ENCODE measurements at regions not wholly inside any gene's neighbourhood (a gene's known extent, or its start where the extent isn't known, plus 50 kb on each side); places are given as distances from the start of the nearest gene placed in this dataset.

- no peaks in the 10 kb centered on the region for H3K36me3 Mint-ChIP-seq
Observed at GRCh38 chr4:108512615-108513505, 107.5 kb upstream of the RPL34 start.

DNA sequence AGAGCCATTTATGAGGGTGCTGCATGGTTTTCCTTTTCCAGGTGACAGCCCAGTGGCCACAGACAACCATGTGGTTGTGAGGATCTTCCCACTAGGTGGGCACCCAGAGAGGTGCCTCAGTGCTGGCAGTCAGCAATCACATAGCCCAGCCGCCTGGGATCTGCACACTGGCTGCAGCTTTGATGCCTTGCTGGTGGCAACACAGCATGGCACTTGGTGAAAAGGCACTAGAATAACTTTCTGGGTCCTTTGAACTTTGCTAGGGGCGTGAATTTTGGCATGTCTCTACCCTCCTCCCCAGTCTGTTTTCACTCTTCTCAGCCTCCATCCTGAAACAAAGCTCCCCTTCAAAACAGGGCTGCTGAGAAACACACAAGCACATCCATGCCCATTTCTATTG is 108.8 kb upstream of the RPL34 start:
- Mint-ChIP-seq H3K27me3 (peaks cover 33% of the 10 kb centered on the region), H3K9me3 (ENCODE audit: low read depth) (no peaks in the 10 kb centered on the region), H3K27ac (no peak overlapping the region), H3K36me3 (peaks cover 1% of the 10 kb centered on the region), H3K4me1 (peaks cover 6% of the 10 kb centered on the region), H3K4me3 (no peak overlapping the region)
- DNase-seq (no peak), ATAC-seq (no peak)
- CTCF ChIA-PET: interaction anchor here (1.5 kb wide), 1 partner anchor 19 kb away, joined by 6 read pairs; no protein-coding TSS in a partner anchor

More at GRCh38 chr4:108512615-108513505, 107.5 kb upstream of the RPL34 start:
- Mint-ChIP-seq H3K27ac (no peak overlapping the region), H3K4me3 (no peak overlapping the region), H3K27me3 (peaks cover 31% of the 10 kb centered on the region), H3K9me3 (ENCODE audit: low read depth) (no peaks in the 10 kb centered on the region), H3K4me1 (peaks cover 6% of the 10 kb centered on the region)
- DNase-seq (no peak), ATAC-seq (peak; percentile 47)
- CTCF ChIA-PET: interaction anchor here (1.2 to 2.4 kb wide), 4 partner anchors 20 to 494 kb away, joined by 4 to 6 read pairs (median 4); no protein-coding TSS in a partner anchor

DNA sequence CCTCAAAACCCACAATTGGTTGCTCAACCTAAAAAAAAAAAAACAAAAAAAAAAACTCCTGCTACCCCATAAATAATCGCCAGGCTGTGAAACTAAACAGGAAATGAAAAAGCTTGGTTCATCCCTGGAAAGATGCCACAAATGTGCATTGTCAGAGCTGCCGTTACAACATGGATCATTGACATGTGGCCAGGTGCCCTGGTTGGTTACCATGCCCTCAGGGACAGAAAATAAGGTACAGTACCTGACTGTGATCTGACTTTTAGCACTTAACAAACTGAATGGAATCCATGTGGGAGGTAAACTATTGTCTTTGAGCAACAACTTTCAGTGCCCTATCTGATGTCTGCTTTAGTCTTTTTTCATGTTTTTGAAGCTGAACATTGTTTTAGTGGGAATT is 118.0 kb upstream of the RPL34 start:
- ATAC-seq (no peak), DNase-seq (no peak)
- Mint-ChIP-seq H3K27me3 (peaks cover 11% of the 10 kb centered on the region), H3K4me1 (no peaks in the 10 kb centered on the region), H3K4me3 (no peak overlapping the region), H3K27ac (no peak overlapping the region), H3K9me3 (ENCODE audit: low read depth) (peaks cover 3% of the 10 kb centered on the region), H3K36me3 (peaks cover 3% of the 10 kb centered on the region)
- CTCF ChIA-PET: no interaction called here

DNA sequence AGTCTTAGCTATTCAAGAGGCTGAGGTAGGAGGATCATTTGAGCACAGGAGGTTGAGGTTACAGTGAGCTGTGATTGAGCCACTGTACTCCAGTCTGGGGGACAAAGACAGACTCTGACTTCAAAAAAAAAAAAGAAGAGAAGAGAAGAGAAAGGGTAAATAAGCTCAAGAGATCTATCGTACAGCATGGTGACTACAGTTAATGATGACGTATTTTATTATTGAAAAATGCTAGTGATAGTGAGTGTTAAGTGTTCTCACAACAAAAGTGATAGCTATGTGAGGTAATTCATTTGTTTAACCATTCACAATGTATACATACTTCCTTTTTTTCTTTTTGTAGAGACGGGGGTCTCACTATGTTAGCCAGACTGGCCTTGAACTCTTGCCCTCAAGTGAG is 121.5 kb upstream of the RPL34 start:
- Mint-ChIP-seq H3K4me3 (no peak overlapping the region), H3K36me3 (peaks cover under 1% of the 10 kb centered on the region), H3K27me3 (peaks cover 8% of the 10 kb centered on the region), H3K27ac (no peak overlapping the region), H3K9me3 (ENCODE audit: low read depth) (peaks cover 3% of the 10 kb centered on the region), H3K4me1 (no peaks in the 10 kb centered on the region)
- no peak for ATAC-seq
- CTCF ChIA-PET: interaction anchor here (0.7 to 1.2 kb wide), 2 partner anchors 480 to 1527 kb away, joined by 3 read pairs; no protein-coding TSS in a partner anchor
- DNase-seq: no peak

GRCh38 chr4:108493596-108493931 is 126.8 kb upstream of the RPL34 start:
- Mint-ChIP-seq H3K27ac (no peak overlapping the region), H3K9me3 (ENCODE audit: low read depth) (peaks cover 3% of the 10 kb centered on the region), H3K36me3 (peaks cover 4% of the 10 kb centered on the region), H3K4me1 (no peaks in the 10 kb centered on the region), H3K4me3 (no peak overlapping the region), H3K27me3 (peaks cover 9% of the 10 kb centered on the region)
- DNase-seq: no peak
- ATAC-seq: no peak
- CTCF ChIA-PET: interaction anchor here (1.1 to 2.6 kb wide), 5 partner anchors 19 to 474 kb away, joined by 3 to 16 read pairs (median 5); partner anchors contain the start of gene LEF1

DNA sequence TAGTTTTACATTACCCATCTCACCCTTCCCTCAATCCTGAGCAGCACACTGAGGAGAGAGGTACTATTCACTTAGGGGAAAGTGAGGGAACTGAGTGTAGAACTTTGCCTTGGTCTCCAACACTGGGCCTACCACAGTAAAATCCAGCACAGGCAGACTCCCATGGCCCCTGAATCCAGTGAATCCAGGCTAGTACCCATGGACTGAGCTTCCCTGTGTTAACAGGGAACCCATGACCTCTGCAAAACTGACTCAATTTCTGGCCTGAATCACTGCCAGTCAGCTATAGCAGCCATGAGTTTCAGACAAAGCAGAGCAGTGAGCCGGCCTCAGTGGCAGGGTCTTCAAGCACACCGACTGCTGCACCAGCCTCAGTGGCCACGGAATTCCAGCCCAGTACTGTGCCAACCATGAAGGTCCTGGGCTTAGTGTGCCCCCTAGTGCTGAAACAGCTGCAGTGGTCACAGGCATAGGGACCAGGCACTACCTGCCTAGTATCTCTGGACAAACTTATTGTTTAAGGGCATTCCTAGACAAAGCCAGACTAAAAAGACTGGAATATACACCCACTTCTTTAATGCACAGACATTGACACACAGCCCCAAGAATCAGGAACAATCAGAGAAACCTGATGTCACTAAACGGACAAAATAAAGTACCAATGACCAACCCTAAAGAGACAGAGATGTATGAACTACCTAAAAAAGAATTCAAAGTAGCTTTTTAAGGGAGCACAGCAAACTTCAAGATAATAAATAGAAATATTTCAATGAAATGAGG is 127.4 kb upstream of the RPL34 start:
- Mint-ChIP-seq H3K4me1 (no peaks in the 10 kb centered on the region), H3K4me3 (no peak overlapping the region), H3K36me3 (peaks cover 4% of the 10 kb centered on the region), H3K27ac (no peak overlapping the region), H3K27me3 (peaks cover 9% of the 10 kb centered on the region), H3K9me3 (ENCODE audit: low read depth) (peaks cover 3% of the 10 kb centered on the region)
- ATAC-seq (no peak), DNase-seq (peak; percentile 45)
- CTCF ChIA-PET: interaction anchor here (0.6 to 2.6 kb wide), 7 partner anchors 19 to 474 kb away, joined by 3 to 16 read pairs (median 4); partner anchors contain the start of gene LEF1

GRCh38 chr4:108488865-108489264 is 131.5 kb upstream of the RPL34 start:
- Mint-ChIP-seq H3K36me3 (peaks cover 4% of the 10 kb centered on the region), H3K9me3 (ENCODE audit: low read depth) (peaks cover 3% of the 10 kb centered on the region), H3K4me3 (no peak overlapping the region), H3K4me1 (peaks cover 11% of the 10 kb centered on the region), H3K27ac (no peak overlapping the region), H3K27me3 (peaks cover 5% of the 10 kb centered on the region)
- DNase-seq (no peak), ATAC-seq (no peak)
- CTCF ChIA-PET: no interaction called here

DNA sequence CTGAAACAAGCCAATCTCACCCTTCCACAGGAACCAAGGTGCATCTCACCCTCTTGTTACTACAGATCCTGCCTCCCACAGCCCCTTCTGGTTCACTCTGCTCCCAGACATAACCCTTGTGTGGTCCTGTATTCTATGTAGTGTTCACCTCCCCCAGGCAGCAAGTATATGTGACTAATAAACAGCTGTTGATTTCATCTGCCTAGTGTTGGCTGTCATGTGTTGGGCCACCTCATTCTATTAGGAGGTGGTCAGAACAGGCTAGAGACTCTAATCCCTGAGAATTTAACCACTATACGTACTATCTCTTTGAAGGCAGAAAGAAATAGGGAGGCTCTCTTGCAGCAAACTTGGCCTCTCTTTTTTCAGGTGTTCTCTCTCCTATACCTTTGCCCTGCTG is 134.3 kb upstream of the RPL34 start:
- DNase-seq (no peak), ATAC-seq (no peak)
- Mint-ChIP-seq H3K9me3 (ENCODE audit: low read depth) (no peaks in the 10 kb centered on the region), H3K4me1 (peaks cover 30% of the 10 kb centered on the region), H3K27ac (no peak overlapping the region), H3K36me3 (peaks cover 1% of the 10 kb centered on the region), H3K4me3 (no peak overlapping the region), H3K27me3 (peaks cover 5% of the 10 kb centered on the region)
- CTCF ChIA-PET: interaction anchor here (1.4 kb wide), 1 partner anchor 27 kb away, joined by 4 read pairs; no protein-coding TSS in a partner anchor

- H3K27ac Mint-ChIP-seq: no peak overlapping the region
- H3K4me1 Mint-ChIP-seq: peaks cover 30% of the 10 kb centered on the region
- ATAC-seq (no peak), DNase-seq (no peak)
- peaks cover 2% of the 10 kb centered on the region for H3K27me3 Mint-ChIP-seq
- H3K4me3 Mint-ChIP-seq: no peak overlapping the region
- no peaks in the 10 kb centered on the region for H3K9me3 Mint-ChIP-seq (ENCODE audit: low read depth)
- CTCF ChIA-PET: no interaction called here
- peaks cover 1% of the 10 kb centered on the region for H3K36me3 Mint-ChIP-seq
Observed at GRCh38 chr4:108484187-108484586, 136.2 kb upstream of the RPL34 start.

DNA sequence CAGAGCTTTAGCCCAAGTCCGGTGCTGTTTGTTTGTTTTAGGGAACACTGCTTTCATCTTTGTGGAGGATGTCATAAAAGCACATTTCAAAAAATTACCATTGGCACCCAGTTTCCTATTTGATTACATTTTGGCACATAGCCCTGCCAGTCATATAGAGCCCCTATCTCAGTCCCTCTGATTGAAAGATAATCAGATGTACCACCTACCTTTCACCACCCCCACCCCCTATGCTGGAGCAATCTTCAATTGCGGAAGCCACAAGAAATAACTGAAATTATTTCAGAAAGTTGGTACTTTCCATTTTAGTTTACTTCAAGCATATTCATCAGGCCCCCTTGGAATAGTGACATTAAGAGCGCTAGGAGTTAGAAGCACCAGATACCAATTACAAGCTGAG is 136.7 kb upstream of the RPL34 start:
- DNase-seq (no peak), ATAC-seq (peak; percentile 17)
- Mint-ChIP-seq H3K9me3 (ENCODE audit: low read depth) (no peaks in the 10 kb centered on the region), H3K4me1 (peaks cover 30% of the 10 kb centered on the region), H3K27ac (peak overlapping the region; percentile 67), H3K27me3 (peaks cover 2% of the 10 kb centered on the region), H3K4me3 (peak overlapping the region; percentile 19), H3K36me3 (peaks cover 1% of the 10 kb centered on the region)
- CTCF ChIA-PET: no interaction called here

DNA sequence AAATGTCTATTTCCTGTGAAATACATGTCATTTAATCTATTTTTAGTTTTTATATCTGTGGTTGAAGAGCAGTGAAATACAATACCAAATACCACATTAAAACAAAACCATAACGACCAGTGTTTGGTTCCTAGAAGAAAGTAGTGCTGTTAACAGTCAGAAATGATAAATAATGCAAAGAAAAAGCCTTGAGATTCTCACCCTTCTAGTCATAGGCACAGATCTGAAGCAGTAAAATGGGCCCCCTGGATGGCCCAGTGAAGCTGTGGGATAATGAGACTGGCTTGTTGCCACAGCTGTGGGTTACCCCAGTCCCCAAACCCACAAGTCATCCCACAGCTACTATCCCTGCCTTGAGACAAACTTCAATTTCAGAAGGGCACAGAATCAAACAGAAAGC is 137.3 kb upstream of the RPL34 start:
- CTCF ChIA-PET: no interaction called here
- H3K27ac Mint-ChIP-seq: peak overlapping the region; percentile 67
- DNase-seq: peak; percentile 74
- H3K4me3 Mint-ChIP-seq: peak overlapping the region; percentile 19
- H3K9me3 Mint-ChIP-seq (ENCODE audit: low read depth): no peaks in the 10 kb centered on the region
- peaks cover 30% of the 10 kb centered on the region for H3K4me1 Mint-ChIP-seq
- ATAC-seq: peak; percentile 83
- peaks cover 1% of the 10 kb centered on the region for H3K36me3 Mint-ChIP-seq
- peaks cover 2% of the 10 kb centered on the region for H3K27me3 Mint-ChIP-seq

- H3K9me3 Mint-ChIP-seq (ENCODE audit: low read depth): no peaks in the 10 kb centered on the region
- H3K4me1 Mint-ChIP-seq: peaks cover 30% of the 10 kb centered on the region
- H3K27ac Mint-ChIP-seq: no peak overlapping the region
- ATAC-seq (no peak), DNase-seq (no peak)
- H3K36me3 Mint-ChIP-seq: peaks cover 1% of the 10 kb centered on the region
- peaks cover 2% of the 10 kb centered on the region for H3K27me3 Mint-ChIP-seq
- no peak overlapping the region for H3K4me3 Mint-ChIP-seq
- CTCF ChIA-PET: no interaction called here
Observed at GRCh38 chr4:108480881-108481280, 139.5 kb upstream of the RPL34 start.

GRCh38 chr4:108477527-108478108 is 142.8 kb upstream of the RPL34 start:
- CTCF ChIA-PET: interaction anchor here (1.0 kb wide), 1 partner anchor 11 kb away, joined by 3 read pairs; no protein-coding TSS in a partner anchor
- no peak for DNase-seq
- H3K4me3 Mint-ChIP-seq: no peak overlapping the region
- no peak for ATAC-seq
- no peaks in the 10 kb centered on the region for H3K36me3 Mint-ChIP-seq
- no peaks in the 10 kb centered on the region for H3K27me3 Mint-ChIP-seq
- H3K27ac Mint-ChIP-seq: no peak overlapping the region
- no peaks in the 10 kb centered on the region for H3K9me3 Mint-ChIP-seq (ENCODE audit: low read depth)
- peaks cover 6% of the 10 kb centered on the region for H3K4me1 Mint-ChIP-seq

Measured in activated CD8-positive, alpha-beta memory T cell treated with anti-CD3 and anti-CD28 coated beads, Interleukin-2, amount 10 ng/mL, durations not matched to agents 7 days and 5 days (primary cell).